Neuronal stem cell (in vitro differentiated cells): ENCODE measurements at regions not wholly inside any gene's neighbourhood (a gene's known extent, or its start where the extent isn't known, plus 50 kb on each side); places are given as distances from the start of the nearest gene placed in this dataset.

Experiments used
- DNase-seq: peaks from one replicate; pipeline ENCODE4 v3.0.0-alpha.2; 2013; ENCODE audit warnings: low spot score
- H2AFZ ChIP-seq: one replicate; pipeline ENCODE4 v1.6.1; 2013; ENCODE audit warnings: mild to moderate bottlenecking, low read length, inconsistent platforms
- H2AK5ac ChIP-seq: 2 replicates; pipeline ENCODE4 v1.6.1; 2013; ENCODE audit warnings: low read depth, mild to moderate bottlenecking, inconsistent platforms, low read length, moderate library complexity, mixed read lengths
- H2BK120ac ChIP-seq: 2 replicates; pipeline ENCODE4 v1.6.1; 2013; ENCODE audit warnings: low read depth, mild to moderate bottlenecking, inconsistent platforms, low read length, moderate library complexity, mixed read lengths
- H2BK12ac ChIP-seq: one replicate; pipeline ENCODE4 v1.6.1; 2013; ENCODE audit warnings: low read length, inconsistent platforms
- H2BK15ac ChIP-seq: 2 replicates; pipeline ENCODE4 v1.6.1; 2013; ENCODE audit warnings: mild to moderate bottlenecking, low read length, inconsistent platforms, mixed read lengths
- H2BK5ac ChIP-seq: one replicate; pipeline ENCODE4 v1.6.1; 2013; ENCODE audit warnings: inconsistent platforms, mild to moderate bottlenecking, low read length, moderate library complexity
- H3K14ac ChIP-seq: one replicate; pipeline ENCODE4 v1.6.1; 2013; ENCODE audit warnings: low read length, inconsistent platforms
- H3K18ac ChIP-seq: 2 replicates; pipeline ENCODE4 v1.6.1; 2013; ENCODE audit warnings: low read length, inconsistent platforms
- H3K23ac ChIP-seq: 2 replicates; pipeline ENCODE4 v1.6.1; 2013; ENCODE audit warnings: low read depth, mild to moderate bottlenecking, mixed read lengths, low read length, inconsistent platforms; ENCODE audit not compliant: poor library complexity
- H3K27ac ChIP-seq: replicated peaks from 3 replicates; pipeline ENCODE4 v1.5.1; 2013; ENCODE audit warnings: low read length, inconsistent platforms
- H3K27me3 ChIP-seq, 3 experiments: 2 replicates each; pipeline ENCODE4 v1.6.1; 2013; ENCODE audit warnings: low read length in 3 of 3, mild to moderate bottlenecking in 2 of 3, inconsistent platforms in 1 of 3, low read depth in 1 of 3, mixed read lengths in 1 of 3, moderate library complexity in 1 of 3; ENCODE audit not compliant: control insufficient read depth in 3 of 3, insufficient read depth in 3 of 3
- H3K36me3 ChIP-seq, 2 donors: replicated peaks in 1 of 2; 2 replicates each; pipeline ENCODE4 v1.6.1; 2013; ENCODE audit warnings: low read length in 2 of 2; ENCODE audit not compliant: control insufficient read depth in 2 of 2, insufficient read depth in 2 of 2
- H3K4ac ChIP-seq: 2 replicates; pipeline ENCODE4 v1.6.1; 2013; ENCODE audit warnings: inconsistent platforms, mild to moderate bottlenecking, low read length, moderate library complexity
- H3K4me1 ChIP-seq, 2 donors: 1 replicate in 1 of 2; 2 replicates in 1 of 2; pipeline ENCODE4 v1.6.1; 2013; ENCODE audit warnings: low read length in 2 of 2, low read depth in 1 of 2; ENCODE audit not compliant: control insufficient read depth in 2 of 2, insufficient read depth in 1 of 2
- H3K4me2 ChIP-seq: one replicate; pipeline ENCODE4 v1.6.1; 2013; ENCODE audit warnings: mild to moderate bottlenecking, low read length, inconsistent platforms; ENCODE audit not compliant: insufficient read depth, poor library complexity, severe bottlenecking
- H3K4me3 ChIP-seq, 2 donors: 2 replicates each; pipeline ENCODE4 v1.5.1; 2013; ENCODE audit warnings: low read length in 2 of 2, mild to moderate bottlenecking in 2 of 2, inconsistent platforms in 1 of 2, moderate library complexity in 1 of 2
- H3K79me1 ChIP-seq: one replicate; pipeline ENCODE4 v1.6.1; 2013; ENCODE audit warnings: low read depth, mild to moderate bottlenecking, inconsistent platforms, low read length, moderate library complexity
- H3K9ac ChIP-seq: one replicate; pipeline ENCODE4 v1.6.1; 2013; ENCODE audit warnings: mild to moderate bottlenecking, low read depth, low read length, inconsistent platforms; ENCODE audit not compliant: poor library complexity
- H3K9me3 ChIP-seq, 2 donors: replicated peaks in 1 of 2; 2 replicates each; pipeline versions ENCODE3 to v1.6.1; 2013; ENCODE audit warnings: low read length in 2 of 2, mild to moderate bottlenecking in 2 of 2, inconsistent platforms in 1 of 2, low read depth in 1 of 2, mixed read lengths in 1 of 2, moderate library complexity in 1 of 2; ENCODE audit not compliant: control insufficient read depth in 2 of 2, insufficient read depth in 1 of 2
- H4K8ac ChIP-seq: one replicate; pipeline ENCODE4 v1.6.1; 2013; ENCODE audit warnings: low read depth, mild to moderate bottlenecking, inconsistent platforms, low read length, moderate library complexity
- H4K91ac ChIP-seq: one replicate; pipeline ENCODE4 v1.6.1; 2013; ENCODE audit warnings: low read length, low read depth, mild to moderate bottlenecking, inconsistent platforms; ENCODE audit not compliant: poor library complexity
- WGBS, 2 donors: extraction: QIAGEN DNeasy Blood & Tissue Kit; methylation state at CpG; one replicate each; pipeline ENCODE4 v1.1.7; 2013; ENCODE audit warnings: missing lambda C conversion rate in 2 of 2, mixed read lengths in 1 of 2; ENCODE audit not compliant: insufficient read length in 2 of 2, insufficient replicate concordance in 1 of 2; ENCODE audit errors: extremely low coverage in 2 of 2; 5-methylcytosine and 5-hydroxymethylcytosine counted together

DNA sequence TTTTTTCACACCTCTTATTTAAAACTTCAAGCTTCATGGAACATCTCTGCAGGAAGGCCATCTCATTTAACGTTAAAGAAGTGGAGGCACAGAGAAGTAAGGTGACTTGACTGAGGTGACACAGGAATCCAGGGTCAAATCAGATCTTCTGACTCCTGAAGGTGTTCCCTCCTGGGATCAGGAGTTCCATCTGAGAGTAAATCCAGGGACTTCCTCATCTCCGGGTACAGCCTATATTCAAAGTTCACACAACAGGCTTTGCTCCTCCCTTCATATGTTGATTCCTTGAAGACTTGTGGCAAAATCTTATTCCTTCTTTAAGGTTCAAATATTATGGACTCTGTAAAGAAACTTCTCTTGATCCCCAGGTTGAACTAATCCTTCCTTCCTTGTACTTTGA is 313.1 kb upstream of the CLINT1 start:
- H3K27me3 ChIP-seq = no peaks in the 10 kb centered on the region
- WGBS, 2 donors = no CpG with 5 or more reads among the region's 2 CpGs
- H2AK5ac ChIP-seq = no peak overlapping the region
- no peak overlapping the region for H3K18ac ChIP-seq
- no peak for DNase-seq
- no peak overlapping the region for H2BK120ac ChIP-seq
- no peak overlapping the region for H3K4me3 ChIP-seq
- H3K36me3 ChIP-seq = no peaks in the 10 kb centered on the region
- no peak overlapping the region for H3K27ac ChIP-seq
- no peak overlapping the region for H2BK5ac ChIP-seq
- no peak overlapping the region for H3K4ac ChIP-seq
- no peak overlapping the region for H4K91ac ChIP-seq
- H2BK12ac ChIP-seq = no peak overlapping the region
- H3K9ac ChIP-seq = no peak overlapping the region
- H4K8ac ChIP-seq = no peak overlapping the region
- peaks cover 5 to 12% of the 10 kb centered on the region in 2 donors for H3K4me1 ChIP-seq
- H2AFZ ChIP-seq = no peak overlapping the region
- no peaks in the 10 kb centered on the region for H3K79me1 ChIP-seq
- no peaks in the 10 kb centered on the region for H3K9me3 ChIP-seq
- H3K14ac ChIP-seq = no peak overlapping the region
- no peak overlapping the region for H3K23ac ChIP-seq
- no peak overlapping the region for H3K4me2 ChIP-seq
- H2BK15ac ChIP-seq = no peak overlapping the region

GRCh38 chr5:158170534-158170933 is 311.6 kb upstream of the CLINT1 start:
- WGBS, 2 donors = no CpG with 5 or more reads among the region's 2 CpGs

GRCh38 chr5:158170060-158170459 is 311.1 kb upstream of the CLINT1 start:
- Histone ChIP-seq H2BK12ac (no peak overlapping the region), H3K4me1 (peaks cover under 1 to 4% of the 10 kb centered on the region in 2 donors), H4K91ac (no peak overlapping the region), H2BK120ac (no peak overlapping the region), H3K9me3 (no peaks in the 10 kb centered on the region), H3K23ac (no peak overlapping the region), H3K27me3 (no peaks in the 10 kb centered on the region), H3K36me3 (no peaks in the 10 kb centered on the region), H2AK5ac (no peak overlapping the region), H3K27ac (no peak overlapping the region), H3K4me3 (no peak overlapping the region), H3K18ac (no peak overlapping the region), H2BK5ac (no peak overlapping the region), H4K8ac (no peak overlapping the region), H2BK15ac (no peak overlapping the region), H2AFZ (no peak overlapping the region), H3K4me2 (no peak overlapping the region), H3K14ac (no peak overlapping the region), H3K9ac (no peak overlapping the region), H3K79me1 (no peaks in the 10 kb centered on the region), H3K4ac (no peak overlapping the region)
- no CpG with 5 or more reads among the region's 3 CpGs for WGBS, 2 donors
- no peak for DNase-seq

More at GRCh38 chr5:158170534-158170933, 311.6 kb upstream of the CLINT1 start:
- Histone ChIP-seq H3K18ac (no peak overlapping the region), H3K4me2 (no peak overlapping the region), H2BK120ac (no peak overlapping the region), H3K27ac (no peak overlapping the region), H3K27me3 (no peaks in the 10 kb centered on the region), H3K23ac (no peak overlapping the region), H3K9ac (no peak overlapping the region), H4K8ac (no peak overlapping the region), H2BK5ac (no peak overlapping the region), H3K9me3 (no peaks in the 10 kb centered on the region), H2AFZ (no peak overlapping the region), H2BK12ac (no peak overlapping the region), H3K14ac (no peak overlapping the region), H3K36me3 (no peaks in the 10 kb centered on the region), H3K4me3 (no peak overlapping the region), H3K4ac (no peak overlapping the region), H3K4me1 (peaks cover 5 to 8% of the 10 kb centered on the region in 2 donors), H2BK15ac (no peak overlapping the region), H2AK5ac (no peak overlapping the region), H3K79me1 (no peaks in the 10 kb centered on the region), H4K91ac (no peak overlapping the region)
- DNase-seq = no peak

DNA sequence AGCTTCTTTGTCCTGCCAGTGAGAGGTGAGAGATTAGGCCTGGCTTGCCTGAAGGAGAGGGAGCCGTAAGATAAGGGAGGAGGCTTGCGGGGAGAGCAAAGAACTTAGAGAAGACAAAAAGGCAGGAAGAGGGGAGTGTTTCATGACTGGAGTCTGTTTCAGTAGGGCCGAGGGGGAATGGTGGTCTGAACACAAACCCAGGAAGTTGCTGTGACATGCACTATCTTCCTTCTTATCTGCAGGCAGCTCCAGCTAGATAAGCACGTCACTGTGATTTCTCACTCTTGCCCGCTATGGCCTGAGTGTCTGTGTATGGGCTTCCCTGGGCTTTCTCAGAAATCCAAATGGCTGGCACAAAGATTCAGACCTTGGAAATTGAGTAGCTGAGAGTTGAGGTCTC is 307.5 kb upstream of the CLINT1 start:
- Histone ChIP-seq H3K4me3 (no peak overlapping the region), H2BK12ac (no peak overlapping the region), H4K91ac (no peak overlapping the region), H2AFZ (no peak overlapping the region), H4K8ac (no peak overlapping the region), H3K4ac (no peak overlapping the region), H3K14ac (no peak overlapping the region), H2BK120ac (no peak overlapping the region), H3K9me3 (no peaks in the 10 kb centered on the region), H3K4me2 (no peak overlapping the region), H3K9ac (no peak overlapping the region), H2BK5ac (no peak overlapping the region), H2BK15ac (no peak overlapping the region), H2AK5ac (no peak overlapping the region), H3K18ac (no peak overlapping the region), H3K27me3 (no peaks in the 10 kb centered on the region), H3K36me3 (no peaks in the 10 kb centered on the region), H3K27ac (no peak overlapping the region), H3K79me1 (no peaks in the 10 kb centered on the region), H3K4me1 (peaks cover 0 to 4% of the 10 kb centered on the region in 2 donors), H3K23ac (no peak overlapping the region)
- no CpG with 5 or more reads among the region's 5 CpGs for WGBS, 2 donors
- DNase-seq = no peak
